Motor neuron (in vitro differentiated cells): ENCODE measurements at regions not wholly inside any gene's neighbourhood (a gene's known extent, or its start where the extent isn't known, plus 50 kb on each side); places are given as distances from the start of the nearest gene placed in this dataset.
A peak's percentile ranks its signal among the peaks of the same experiment; 100 is the strongest.

ENCODE experiments used
- ATAC-seq, 8 experiments: fragments of 200-7000 bp; cut with Tn5 transposase; replicated peaks in 6 of 8; 2 replicates each; pipeline ENCODE4 v1.8.0; 2021; ENCODE audit warnings: mild to moderate bottlenecking in 8 of 8, moderate library complexity in 8 of 8
- H3K27ac ChIP-seq, 2 donors: fragments of 250-450 bp; sonication (Bioruptor Pico); 2 replicates each; pipeline ENCODE4 v1.9.0; 2021; ENCODE audit warnings: antibody characterized with exemption in 2 of 2, mild to moderate bottlenecking in 2 of 2, moderate library complexity in 1 of 2
- H3K4me1 ChIP-seq, 2 donors: fragments of 250-450 bp; sonication (Bioruptor Pico); replicated peaks in 1 of 2; 2 replicates each; pipeline ENCODE4 v1.6.1; 2021; ENCODE audit warnings: antibody characterized with exemption in 2 of 2, mild to moderate bottlenecking in 2 of 2, moderate library complexity in 1 of 2
- H3K4me3 ChIP-seq, 5 donors: fragments of 250-450 bp; sonication (Bioruptor Pico); 2 replicates each; pipeline ENCODE4 v1.9.0; 2021; ENCODE audit warnings: antibody characterized with exemption in 5 of 5, mild to moderate bottlenecking in 5 of 5, moderate library complexity in 4 of 5
- WGBS, 10 experiments: fragments of 450-650 bp; shearing (Covaris generic); methylation state at CpG; one replicate each; pipeline ENCODE4 v1.0.0; 2022; 5-methylcytosine and 5-hydroxymethylcytosine counted together
- in situ Hi-C, 9 experiments: fragments of 400-800 bp; cut with MboI; loops; one replicate each; pipeline ENCODE4 v1.15.0; 2021; ENCODE audit warnings: low sequenced_read_pairs in 9 of 9, low pct_unique_long_range_greater_than_20kb in 2 of 9; ENCODE audit not compliant: unreplicated experiment in 9 of 9

DNA sequence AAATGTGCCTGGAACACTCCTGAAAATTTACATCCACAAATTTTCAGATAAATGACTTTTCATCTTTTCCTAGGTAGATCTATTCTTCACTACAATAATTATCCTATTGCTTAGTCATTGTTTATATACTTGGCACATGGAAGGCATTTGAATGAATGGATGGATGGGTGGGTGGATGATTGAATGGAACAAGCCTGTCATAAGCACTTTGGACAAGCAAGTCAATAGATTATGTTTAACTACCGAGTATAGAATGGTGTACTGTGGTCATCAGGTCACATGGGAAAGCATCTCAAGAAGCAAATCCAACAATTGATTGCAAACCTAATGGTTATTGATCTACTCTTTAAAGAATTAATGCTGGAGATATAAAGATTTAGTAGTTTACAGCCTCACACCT is 114.4 kb upstream of the DMRTA1 start:
- in situ Hi-C loops, result no loop called here
- Histone ChIP-seq H3K4me3 (no peak overlapping the region), H3K4me1 (peaks cover 3 to 7% of the 10 kb centered on the region in 2 donors), H3K27ac (peak overlapping the region in 1 of 2 donors; percentile 55)
- peak in 5 of 8 experiments; percentile 20 to 65 (median 41) for ATAC-seq
- WGBS, 10 experiments, result 0 to 57% (median 7%) methylated on average over 1 of the region's 1 CpG; no CpG with 5 or more reads in 4 of the 10 experiments

DNA sequence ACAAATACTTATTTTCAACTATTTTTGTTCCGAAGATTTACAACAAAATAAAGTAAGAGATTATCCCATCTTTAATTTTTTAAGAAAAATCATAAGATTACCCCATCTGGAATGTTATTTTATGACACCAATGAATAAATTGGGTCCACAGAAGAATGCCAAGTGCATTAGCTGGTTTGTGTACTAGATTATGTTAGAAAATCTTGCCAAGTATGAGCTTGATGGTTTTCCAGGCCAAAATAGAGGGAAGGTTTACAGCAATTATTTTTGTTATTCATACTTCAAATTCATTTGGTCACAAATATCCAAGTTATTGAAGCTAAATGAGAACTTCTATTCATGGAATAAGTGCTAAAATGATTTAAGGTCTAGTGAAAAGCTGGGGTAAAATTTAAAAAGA is 109.4 kb upstream of the DMRTA1 start:
- Histone ChIP-seq H3K4me3 (no peak overlapping the region), H3K4me1 (no peaks in the 10 kb centered on the region), H3K27ac (no peak overlapping the region)
- in situ Hi-C loops, result no loop called here
- ATAC-seq, result no peak
- 0 to 100% (median 55%) methylated on average over 1 of the region's 1 CpG for WGBS, 10 experiments

DNA sequence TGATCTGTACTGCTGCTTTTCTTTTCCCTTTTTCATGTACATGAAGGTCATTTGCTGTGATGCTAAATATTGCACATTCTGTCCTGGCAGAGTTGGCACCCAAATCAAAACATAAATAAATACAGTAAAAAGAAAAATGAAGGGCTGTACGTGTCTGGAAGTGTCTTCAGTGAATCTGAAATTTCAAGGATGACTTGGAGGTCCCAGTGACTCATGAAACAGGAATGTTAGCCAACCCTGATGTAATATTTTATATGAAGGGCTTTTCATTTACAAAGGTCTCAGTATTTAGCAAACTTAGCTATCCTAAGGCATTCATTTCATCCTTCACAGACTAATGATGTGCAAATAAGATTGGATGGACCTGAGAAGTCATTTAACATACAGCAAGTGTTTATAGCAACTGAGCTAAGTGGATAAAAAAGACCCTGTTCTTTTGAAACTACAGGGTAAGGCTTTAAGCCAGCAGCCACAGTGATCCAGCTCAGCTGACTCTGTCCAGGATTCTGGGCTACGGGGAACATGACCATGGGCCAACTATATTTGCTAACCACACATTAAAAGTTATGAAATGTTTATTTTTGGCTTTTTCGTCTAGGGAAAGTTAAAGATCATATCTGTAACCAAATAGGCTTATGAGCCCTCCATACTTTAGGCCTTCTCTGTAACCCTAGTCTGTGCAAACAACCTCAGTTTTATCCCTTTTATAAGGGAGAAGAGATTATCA is 104.0 kb upstream of the DMRTA1 start:
- no peak overlapping the region for H3K27ac ChIP-seq
- 0 to 100% (median 64%) methylated on average over 1 to 3 of the region's 3 CpGs for WGBS, 10 experiments
- H3K4me3 ChIP-seq, result no peak overlapping the region
- ATAC-seq, result peak in 6 of 8 experiments; percentile 20 to 77 (median 34)
- in situ Hi-C loops, result no loop called here
- no peaks in the 10 kb centered on the region for H3K4me1 ChIP-seq

DNA sequence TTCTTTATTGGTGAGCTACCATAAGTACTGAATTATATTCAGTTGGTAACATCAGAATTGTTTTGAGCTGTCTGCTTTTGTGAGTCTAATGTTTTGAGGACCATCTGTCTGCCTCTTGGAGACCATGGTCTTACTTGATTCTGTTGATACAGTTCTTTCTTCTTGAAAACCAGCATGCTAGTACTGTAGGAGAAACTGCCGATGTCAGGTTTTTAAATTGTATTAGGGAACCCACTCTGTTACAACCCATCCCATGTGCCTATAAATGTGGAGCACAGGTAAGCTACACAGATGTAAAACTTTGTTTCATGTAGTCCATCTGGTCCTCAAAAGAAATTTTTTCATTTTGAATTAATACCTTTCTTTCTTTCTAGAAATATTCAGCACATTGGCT is 103.4 kb upstream of the DMRTA1 start:
- 44 to 100% (median 95%) methylated on average over 1 of the region's 1 CpG; no CpG with 5 or more reads in 2 of the 10 experiments for WGBS, 10 experiments
- H3K4me1 ChIP-seq, result no peaks in the 10 kb centered on the region
- ATAC-seq, result no peak
- in situ Hi-C loops, result no loop called here
- H3K27ac ChIP-seq, result no peak overlapping the region
- H3K4me3 ChIP-seq, result no peak overlapping the region

DNA sequence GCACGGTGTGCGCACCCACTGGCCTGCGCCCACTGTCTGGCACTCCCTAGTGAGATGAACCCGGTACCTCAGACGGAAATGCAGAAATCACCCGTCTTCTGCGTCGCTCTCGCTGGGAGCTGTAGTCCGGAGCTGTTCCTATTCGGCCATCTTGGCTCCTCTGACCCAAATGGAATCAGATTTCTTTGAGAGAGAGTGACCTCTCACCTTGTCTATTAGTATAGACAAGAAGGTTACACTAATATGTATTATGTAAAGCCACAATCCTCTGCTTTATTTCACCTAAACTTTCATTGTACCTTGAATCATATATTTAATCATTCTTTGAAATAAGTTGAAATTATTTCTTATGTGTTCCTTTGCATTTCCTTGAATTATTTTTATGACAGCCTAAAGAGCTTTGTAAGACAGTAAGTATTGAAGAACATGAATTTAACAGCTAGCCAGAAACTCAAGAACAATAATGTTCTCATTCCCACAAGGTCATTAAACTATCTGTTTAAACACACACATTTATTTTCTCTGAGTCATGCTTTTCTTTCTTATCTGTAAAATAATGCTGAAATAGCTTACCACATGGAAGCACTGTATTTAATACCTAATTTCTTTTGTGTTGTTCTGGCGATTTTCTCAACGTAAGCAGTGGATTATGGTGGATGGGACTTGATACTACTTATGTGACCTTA is 91.8 kb upstream of the DMRTA1 start:
- Histone ChIP-seq H3K27ac (no peak overlapping the region), H3K4me1 (peaks cover 0 to 8% of the 10 kb centered on the region in 2 donors), H3K4me3 (no peak overlapping the region)
- no peak for ATAC-seq
- 6 to 100% (median 87%) methylated on average over 2 of the region's 13 CpGs; no CpG with 5 or more reads in 2 of the 10 experiments for WGBS, 10 experiments
- in situ Hi-C loops, result no loop called here

DNA sequence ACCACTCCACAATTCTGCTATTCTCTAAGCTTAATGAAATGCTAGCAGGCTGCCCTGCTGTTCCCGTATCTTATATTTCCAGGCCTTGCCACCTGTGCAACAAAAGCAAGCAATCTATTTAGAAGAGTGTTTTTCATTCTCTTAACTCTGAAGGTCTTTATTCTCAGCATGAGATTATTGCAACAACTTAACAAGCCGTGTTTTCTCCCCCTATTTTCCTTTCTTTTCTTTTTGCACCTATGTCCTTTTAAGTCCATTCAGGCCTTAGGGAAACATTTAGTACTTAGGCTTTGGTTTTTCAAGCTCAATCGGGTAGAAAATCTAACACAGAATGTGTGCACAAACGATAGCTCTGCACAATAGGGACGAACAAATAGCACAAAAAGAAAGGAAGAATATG is 89.6 kb upstream of the DMRTA1 start:
- H3K4me3 ChIP-seq, result no peak overlapping the region
- in situ Hi-C loops, result no loop called here
- WGBS, 10 experiments, result 0 to 42% (median 15%) methylated on average over 1 to 5 of the region's 5 CpGs
- H3K27ac ChIP-seq, result no peak overlapping the region
- peaks cover 0 to 8% of the 10 kb centered on the region in 2 donors for H3K4me1 ChIP-seq
- peak in 5 of 8 experiments; percentile 50 to 86 (median 75) for ATAC-seq

DNA sequence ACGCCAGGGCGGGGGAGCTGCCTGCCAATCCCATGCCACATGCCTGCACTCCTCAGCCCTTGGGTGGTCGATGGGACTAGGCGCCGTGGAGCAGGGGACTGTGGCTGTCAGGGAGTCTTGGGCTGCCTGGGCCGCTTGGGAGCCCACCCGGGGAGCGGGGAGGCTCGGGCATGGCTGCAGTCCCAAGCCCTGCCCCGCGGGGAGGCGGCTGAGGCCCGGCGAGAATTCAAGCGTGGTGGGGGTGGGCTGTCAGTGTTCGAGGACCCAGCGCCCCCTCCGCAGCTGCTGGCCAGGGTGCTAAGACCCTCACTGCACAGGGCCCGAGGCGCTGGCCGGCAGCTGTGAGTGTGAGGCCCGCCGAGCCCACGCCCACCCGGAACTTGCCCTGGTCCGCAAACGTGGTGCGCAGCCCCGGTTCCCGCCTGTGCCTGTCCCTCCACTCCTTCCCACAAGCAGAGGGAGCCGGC is 83.2 kb upstream of the DMRTA1 start:
- Histone ChIP-seq H3K4me1 (no peaks in the 10 kb centered on the region), H3K27ac (no peak overlapping the region), H3K4me3 (no peak overlapping the region)
- WGBS, 10 experiments, result 74 to 100% (median 90%) methylated on average over 1 to 7 of the region's 31 CpGs; no CpG with 5 or more reads in 5 of the 10 experiments
- in situ Hi-C loops, result no loop called here
- no peak for ATAC-seq

DNA sequence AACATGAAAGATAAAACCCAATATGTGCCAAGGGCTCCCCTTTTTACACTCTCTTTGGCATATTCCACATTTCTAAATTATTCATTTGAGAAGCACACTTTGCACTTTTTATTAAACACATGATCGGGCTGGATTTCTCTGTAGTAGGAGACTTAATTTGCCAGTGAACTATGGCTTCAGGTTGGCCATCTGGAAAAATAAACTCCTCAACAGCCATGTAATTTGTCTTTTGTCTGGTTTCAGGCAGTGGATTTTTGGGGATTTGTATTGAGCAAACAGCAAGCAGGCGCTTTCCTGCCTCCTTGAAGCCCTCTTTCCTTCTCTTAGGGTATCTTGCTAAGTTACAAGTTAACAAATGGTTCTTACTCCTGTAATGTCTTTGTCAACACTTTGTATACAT is 73.0 kb upstream of the DMRTA1 start:
- in situ Hi-C loops, result no loop called here
- Histone ChIP-seq H3K4me1 (no peaks in the 10 kb centered on the region), H3K27ac (no peak overlapping the region), H3K4me3 (no peak overlapping the region)
- no peak for ATAC-seq
- WGBS, 10 experiments, result 12 to 100% (median 80%) methylated on average over 1 to 2 of the region's 2 CpGs; no CpG with 5 or more reads in 1 of the 10 experiments

DNA sequence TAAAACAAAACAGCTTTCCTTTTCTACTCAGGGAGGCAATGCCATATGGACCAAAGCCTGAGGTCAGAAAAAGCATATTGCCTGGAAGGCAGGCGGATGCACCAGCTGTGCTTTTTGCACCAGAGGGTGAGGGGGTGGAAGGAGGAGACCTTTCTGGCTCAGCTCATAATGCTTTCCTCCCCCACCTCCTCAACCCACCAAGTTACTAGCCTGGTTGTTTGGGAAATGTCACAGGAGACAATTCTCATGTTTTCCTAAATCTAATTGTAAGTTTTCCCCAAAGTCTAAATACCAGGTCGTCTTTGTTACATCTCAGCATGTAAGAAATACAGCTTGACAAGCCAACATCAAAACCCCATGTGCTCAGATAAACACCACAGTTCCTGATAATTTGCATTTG is 72.6 kb upstream of the DMRTA1 start:
- ATAC-seq, result no peak
- in situ Hi-C loops, result no loop called here
- H3K4me3 ChIP-seq, result no peak overlapping the region
- WGBS, 10 experiments, result 0 to 41% (median 33%) methylated on average over 1 to 2 of the region's 2 CpGs; no CpG with 5 or more reads in 3 of the 10 experiments
- H3K4me1 ChIP-seq, result no peaks in the 10 kb centered on the region
- H3K27ac ChIP-seq, result no peak overlapping the region

DNA sequence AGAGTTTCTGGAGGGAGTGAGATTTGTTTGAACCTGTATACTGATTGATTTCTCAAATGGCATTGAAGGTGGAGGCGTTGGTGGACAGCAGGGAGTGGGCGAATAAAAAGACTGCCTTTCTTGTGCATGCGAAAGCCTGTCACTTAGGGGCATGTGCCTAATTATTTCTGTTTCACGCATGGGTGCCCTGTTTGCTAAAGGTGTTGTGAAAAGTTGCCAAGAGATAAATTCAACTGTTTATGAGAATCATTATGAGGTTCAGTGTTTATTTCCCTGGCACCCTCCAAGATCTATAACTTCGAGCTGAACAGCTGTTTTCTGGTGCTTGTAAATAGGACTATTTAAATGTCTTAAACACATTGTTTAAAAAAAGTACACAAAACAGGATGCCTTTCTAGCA is 67.4 kb upstream of the DMRTA1 start:
- WGBS, 10 experiments, result 15 to 60% (median 39%) methylated on average over 1 to 5 of the region's 5 CpGs; no CpG with 5 or more reads in 1 of the 10 experiments
- Histone ChIP-seq H3K27ac (no peak overlapping the region), H3K4me1 (no peaks in the 10 kb centered on the region), H3K4me3 (no peak overlapping the region)
- in situ Hi-C loops, result no loop called here
- no peak for ATAC-seq

DNA sequence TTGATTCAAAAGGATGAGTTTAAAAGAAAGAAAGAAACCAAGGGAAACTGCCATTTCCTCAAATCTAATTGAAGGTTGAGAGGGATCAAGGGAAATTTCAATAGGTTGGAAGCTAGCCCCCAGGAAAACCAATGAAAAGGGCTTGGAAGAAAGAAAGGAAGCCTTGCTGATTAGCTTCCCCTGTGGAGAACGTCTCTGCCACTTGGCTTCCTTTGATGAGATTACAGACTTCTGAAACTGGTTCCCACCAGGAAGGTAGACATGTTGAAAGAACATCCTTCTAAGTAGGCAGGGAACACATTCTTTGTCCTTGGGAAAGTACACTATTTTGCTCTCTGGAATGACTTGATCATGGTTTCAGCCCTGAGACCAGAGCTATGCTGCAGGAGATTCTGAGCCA is 65.5 kb upstream of the DMRTA1 start:
- in situ Hi-C loops, result no loop called here
- no peak overlapping the region for H3K4me3 ChIP-seq
- H3K4me1 ChIP-seq, result no peaks in the 10 kb centered on the region
- no peak for ATAC-seq
- 0 to 89% (median 55%) methylated on average over 1 of the region's 1 CpG; no CpG with 5 or more reads in 4 of the 10 experiments for WGBS, 10 experiments
- no peak overlapping the region for H3K27ac ChIP-seq

DNA sequence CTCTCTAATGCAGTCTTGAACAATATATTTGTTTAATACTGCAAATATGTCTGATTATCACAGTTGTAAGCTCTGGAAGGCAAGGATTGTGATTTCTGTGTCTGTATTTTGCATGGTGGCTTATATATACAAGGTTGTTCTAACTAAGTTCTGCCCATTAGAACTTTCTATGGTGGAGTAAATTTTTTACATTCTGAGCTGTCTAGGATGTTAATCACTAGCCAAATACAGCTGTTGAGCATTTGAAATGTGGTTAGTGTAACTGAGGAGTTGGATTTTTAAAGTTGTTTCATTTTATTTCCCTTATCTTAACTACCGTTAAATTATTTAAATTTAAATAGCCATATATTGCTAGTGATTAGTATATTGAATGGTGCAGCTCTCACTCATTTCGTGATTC is 64.3 kb upstream of the DMRTA1 start:
- Histone ChIP-seq H3K4me3 (no peak overlapping the region), H3K27ac (no peak overlapping the region), H3K4me1 (no peaks in the 10 kb centered on the region)
- WGBS, 10 experiments, result 17 to 100% (median 89%) methylated on average over 1 to 2 of the region's 2 CpGs
- in situ Hi-C loops, result no loop called here
- no peak for ATAC-seq

DNA sequence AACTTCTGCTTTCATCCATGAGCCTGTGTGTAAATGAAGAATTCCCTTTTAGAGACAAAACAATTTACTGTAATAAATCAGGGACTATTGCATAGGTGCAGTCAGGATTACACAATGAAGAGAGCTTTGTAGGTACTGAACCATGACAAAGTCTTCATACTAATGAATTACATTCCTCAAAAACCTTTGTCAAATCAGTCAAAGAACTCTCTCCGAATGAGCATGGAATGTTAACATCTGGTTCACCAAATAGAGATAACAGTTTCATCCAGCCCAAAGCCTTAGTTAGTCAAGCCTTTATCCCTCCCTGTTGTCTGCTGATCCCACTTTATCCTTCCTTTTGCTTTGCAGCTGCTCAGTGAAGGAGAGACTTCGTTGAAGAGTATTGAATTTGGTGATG is 62.9 kb upstream of the DMRTA1 start:
- Histone ChIP-seq H3K27ac (no peak overlapping the region), H3K4me3 (no peak overlapping the region), H3K4me1 (no peaks in the 10 kb centered on the region)
- ATAC-seq, result no peak
- in situ Hi-C loops, result no loop called here
- WGBS, 10 experiments, result 0 to 59% (median 17%) methylated on average over 1 to 2 of the region's 2 CpGs; no CpG with 5 or more reads in 2 of the 10 experiments
